NCI-H2171 treated with DMSO at 0.1 percent for 48 hours (cell line): ENCODE measurements at regions not wholly inside any gene's neighbourhood (a gene's known extent, or its start where the extent isn't known, plus 50 kb on each side); places are given as distances from the start of the nearest gene placed in this dataset.
"Not testable (repeated sequence)": the region's sequence is repeated elsewhere in the genome, so short reads cannot be mapped to it uniquely, and the experiment has no call there.

ENCODE experiments used
- DNase-seq: peaks from one replicate; lab custom pipeline; 2025; lab: John Stamatoyannopoulos, UW

DNA sequence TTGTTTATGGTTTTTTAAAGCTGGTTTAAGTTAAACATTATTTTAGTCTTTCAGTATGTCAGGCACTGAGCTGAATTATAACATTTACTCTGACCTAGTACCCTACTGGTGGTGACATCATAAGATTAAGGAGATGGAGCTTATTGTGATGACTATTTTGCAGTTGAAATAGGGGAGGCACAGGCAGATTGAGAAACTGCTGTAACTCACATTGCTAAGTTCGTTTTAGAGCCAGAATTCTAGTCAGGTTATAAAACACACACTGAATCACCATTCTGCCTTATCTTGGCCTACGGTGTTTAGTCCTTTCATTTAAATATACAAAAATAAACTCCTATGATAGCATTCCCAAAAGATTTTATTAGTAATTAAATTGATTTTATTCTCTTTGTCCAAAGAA is 584.1 kb downstream of the TFAP2A start:
- no peak for DNase-seq

DNA sequence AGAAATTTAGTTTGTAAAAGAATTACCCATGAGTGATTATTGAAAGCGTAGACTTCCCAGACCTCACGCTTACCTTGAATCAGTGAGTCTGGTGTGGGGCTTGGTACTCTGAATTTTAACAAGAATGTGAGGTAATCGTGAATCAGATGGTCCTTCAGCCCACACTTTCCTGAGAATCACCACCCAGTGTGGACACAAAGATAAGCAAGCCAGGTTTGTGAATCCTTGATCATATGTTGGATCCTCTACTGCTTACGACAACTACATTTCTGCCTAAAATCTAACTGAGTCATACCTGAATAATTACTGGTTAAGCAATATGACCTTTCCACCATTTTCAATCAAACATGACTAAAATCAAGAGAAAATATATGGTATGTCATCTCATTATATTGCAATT is 589.3 kb downstream of the TFAP2A start:
- DNase-seq, result no peak

DNA sequence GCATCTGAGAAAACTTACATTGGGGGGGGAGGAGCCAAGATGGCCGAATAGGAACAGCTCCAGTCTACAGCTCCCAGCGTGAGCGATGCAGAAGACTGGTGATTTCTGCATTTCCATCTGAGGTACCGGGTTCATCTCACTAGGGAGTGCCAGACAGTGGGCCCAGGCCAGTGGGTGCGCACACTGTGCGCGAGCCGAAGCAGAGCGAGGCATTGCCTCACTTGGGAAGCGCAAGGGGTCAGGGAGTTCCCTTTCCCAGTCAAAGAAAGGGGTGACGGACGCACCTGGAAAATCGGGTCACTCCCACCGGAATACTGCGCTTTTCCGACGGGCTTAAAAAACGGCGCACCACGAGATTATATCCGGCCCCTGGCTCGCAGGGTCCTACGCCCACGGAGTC is 604.1 kb downstream of the TFAP2A start:
- not testable (repeated sequence) for DNase-seq

DNA sequence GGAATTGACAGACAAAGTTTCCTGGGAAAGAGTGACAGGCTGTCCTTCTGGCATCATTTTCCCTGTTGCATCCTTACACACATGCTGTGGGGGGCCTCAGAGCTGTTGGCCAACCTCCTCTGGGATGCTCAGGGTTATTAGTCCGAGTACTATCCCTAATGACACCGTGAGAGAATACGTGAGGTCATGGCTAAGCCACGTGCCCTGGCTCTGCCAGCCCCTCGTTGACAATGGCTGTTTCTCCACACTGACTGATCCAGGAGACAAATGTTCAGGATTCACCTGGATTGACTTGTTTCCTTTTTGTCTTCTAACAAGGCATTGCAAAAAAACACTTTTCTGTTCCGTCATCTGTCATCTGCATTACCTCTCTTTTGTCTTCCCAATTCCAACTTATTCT is 604.6 kb downstream of the TFAP2A start:
- no peak for DNase-seq

DNA sequence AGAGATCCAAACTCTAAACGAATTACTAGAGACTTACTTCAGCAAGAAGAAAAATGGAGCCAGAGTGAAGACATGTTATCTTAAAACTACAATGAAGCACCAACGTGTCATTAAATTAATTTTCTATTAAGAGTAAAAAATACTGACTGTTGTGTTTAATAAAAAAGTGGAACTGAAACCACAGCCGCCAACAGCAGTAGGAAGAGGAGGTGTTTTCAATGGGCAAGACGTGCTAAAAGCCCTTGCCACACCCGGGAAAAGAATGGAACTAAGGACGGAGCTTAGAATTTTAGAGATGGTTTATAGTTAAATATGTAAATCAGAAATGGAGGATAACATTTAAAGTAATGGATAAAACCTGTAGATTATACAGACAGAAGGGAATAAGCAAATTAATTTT is 608.7 kb downstream of the TFAP2A start:
- DNase-seq, result no peak

DNA sequence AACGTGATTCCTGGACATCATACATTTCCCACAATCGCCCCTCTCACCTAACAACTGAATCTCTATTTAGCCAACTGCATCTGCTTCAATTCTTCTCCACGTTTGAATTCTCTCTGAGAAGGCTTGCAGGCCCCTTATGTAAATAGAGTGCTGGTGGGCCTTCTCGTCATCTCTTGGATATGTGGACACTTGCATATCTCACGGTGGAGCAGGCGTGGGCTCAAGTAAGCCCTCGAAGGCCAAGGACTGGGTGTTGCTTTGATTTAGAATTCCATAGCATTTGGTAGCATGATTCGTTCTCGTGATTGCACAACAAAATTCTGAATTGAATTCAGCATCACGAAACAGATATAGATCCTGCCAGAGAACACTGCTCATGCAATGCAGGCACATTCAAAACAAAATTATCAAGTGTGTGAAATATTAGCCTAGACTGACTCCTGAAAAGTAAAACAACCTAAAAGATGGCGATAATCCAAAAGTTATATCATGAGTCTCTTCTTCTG is 613.6 kb downstream of the TFAP2A start:
- DNase-seq, result no peak

DNA sequence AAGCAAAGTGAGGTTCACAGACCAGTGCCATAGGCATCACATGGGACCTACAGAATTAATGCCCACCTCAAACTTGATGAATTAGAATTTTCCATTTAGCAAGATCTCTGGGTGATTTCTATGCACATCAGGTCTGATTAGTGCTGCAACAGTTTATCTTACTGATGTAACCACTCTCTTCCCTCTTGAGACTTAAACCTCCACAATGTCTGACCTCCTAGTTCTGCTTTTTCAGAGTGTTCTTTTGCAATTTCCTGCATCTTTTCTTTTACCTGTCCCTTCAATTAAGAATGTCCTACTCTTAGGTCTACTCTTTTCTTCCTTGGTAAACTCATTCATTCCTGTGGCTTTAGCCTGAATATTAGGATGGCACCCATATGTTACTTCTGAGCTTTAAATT is 615.3 kb downstream of the TFAP2A start:
- no peak for DNase-seq

DNA sequence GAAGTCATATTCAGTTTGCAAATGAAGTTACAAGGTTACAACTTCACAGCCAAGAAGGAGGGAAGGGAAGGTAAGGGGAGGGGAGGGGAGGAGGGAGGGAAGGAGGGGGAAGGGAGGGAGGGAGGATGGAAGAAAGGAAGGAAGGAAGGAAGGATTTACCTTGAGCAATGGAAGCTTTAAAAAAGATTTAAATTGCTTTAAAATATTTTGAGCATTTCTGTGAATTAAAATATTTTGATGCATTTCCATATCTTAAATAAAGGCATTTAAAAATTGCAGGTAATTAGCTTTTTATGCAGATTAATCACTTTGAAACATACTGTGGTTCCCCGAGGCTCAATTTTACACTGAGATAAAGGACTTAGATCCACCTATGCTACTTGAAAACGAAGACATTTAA is 618.0 kb downstream of the TFAP2A start:
- no peak for DNase-seq

DNA sequence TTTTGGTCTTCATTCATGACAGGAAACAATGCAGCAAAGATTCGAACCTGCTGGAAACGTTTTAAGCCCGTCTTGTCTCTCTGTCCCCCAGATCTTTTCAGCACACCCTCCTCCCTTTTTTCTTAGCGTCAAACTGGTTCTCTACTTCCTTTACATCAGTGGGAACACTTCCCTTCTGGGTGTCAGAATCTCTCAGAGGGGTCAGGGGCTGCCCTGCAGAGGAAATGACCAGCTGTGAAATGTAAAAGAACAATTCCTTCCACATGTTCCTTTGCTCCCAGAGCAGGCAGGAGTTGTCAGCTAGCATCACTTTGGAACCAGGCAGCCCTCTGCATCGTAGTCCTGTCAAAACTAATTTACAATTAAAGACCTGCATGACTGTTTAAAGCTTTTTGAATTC is 619.0 kb downstream of the TFAP2A start:
- DNase-seq, result no peak

DNA sequence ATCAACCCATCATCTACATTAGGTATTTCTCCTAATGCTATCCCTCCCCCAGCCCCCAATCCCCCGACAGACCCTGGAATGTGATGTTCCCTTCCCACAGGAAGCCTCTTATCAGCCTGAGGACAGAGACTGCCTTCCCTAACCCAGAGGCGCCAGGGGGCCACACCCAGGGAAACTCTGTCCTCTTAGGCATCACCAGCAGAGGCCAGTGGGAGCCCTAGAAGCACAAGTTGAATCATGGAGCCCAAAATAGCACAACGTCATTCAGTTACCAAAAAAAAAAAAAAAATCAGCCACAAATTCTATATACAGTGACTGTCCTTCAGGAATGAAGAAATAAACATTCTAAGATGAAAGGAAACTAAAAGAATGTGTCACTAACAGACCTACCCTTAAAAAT is 625.7 kb downstream of the TFAP2A start:
- DNase-seq, result no peak

DNA sequence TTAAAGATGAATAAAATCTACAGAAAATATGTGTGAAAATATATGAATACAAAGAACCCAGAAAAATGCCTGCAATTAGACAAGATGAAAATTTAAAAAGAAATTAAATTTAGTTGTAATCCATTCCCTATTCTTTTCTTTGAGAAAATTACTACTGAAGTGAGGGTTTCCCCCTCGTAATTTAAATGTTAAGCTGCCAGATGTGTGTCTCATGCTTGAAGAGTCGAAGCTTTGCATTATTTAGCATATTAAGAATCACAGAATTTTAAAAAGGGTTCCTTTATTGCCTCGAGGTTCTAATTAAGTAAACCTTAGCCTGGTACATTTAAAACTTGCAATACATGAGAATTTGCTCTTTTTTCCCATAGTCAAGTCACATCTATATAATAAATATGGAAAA is 630.1 kb downstream of the TFAP2A start:
- DNase-seq, result no peak

DNA sequence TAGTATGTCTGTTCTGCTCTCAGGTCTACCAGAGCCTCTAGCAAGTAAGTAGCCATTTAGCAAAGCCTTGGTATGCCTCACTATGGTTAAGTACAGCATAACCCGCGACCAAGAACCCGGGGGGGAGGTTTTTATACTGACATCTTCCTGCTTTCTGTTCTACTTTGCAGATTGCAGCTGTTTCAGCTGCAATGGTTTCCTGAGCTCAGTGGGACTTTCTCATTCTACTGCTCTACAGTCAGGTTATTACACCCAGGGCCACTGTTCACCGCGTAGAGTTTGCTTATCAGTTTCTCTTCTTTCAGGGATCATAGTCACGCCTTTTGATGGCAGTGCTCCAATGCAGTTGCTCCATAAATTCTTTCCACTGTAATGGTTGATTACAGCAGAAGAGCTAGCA is 631.3 kb downstream of the TFAP2A start:
- DNase-seq, result no peak

DNA sequence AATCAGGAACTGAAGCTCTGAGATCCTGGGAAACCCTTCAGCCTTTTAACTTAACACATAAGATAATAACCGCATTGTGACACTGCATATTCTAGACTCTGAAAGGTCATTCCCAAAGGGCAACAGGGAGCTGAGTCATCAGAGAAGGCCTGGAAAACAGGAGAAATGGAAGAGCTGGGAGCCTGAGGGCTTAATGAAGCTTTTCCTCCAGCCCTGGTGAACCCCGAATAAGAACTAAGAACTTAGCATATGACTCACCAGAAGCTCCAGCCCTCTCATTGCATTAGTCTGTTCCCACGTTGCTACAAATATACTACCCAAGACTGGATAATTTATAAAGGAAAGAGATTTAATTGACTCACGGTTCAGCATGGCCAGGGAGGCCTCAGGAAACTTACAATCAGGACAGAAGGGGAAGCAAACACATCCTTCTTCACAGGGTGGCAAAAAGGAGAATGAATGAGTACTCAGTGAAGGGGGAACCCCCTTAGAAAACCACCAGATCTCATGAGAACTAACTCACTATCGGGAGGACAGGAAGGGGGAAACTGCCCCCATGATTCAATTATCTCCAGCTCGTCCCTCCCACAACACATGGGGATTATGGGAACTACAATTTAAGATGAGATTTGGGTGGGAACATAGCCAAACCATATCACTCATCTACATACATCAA is 648.5 kb downstream of the TFAP2A start:
- no peak for DNase-seq

DNA sequence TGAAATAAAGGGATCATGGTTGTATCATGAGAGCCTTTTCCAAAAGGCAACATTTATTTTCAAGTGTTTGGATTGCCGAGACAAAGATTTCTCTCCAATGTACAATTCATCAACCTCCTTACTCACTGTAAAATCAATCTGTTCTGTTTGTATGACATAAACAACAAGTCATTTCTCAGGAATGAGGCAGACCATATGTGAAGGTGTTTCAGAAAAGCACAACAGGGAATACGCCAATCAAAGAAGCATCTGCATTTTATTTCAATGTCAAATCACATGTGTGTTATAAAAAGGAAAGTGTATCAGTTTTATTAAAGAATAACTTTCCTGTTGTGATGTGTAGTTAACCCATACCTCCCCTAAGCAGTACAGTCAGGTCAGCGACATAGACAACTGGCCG is 653.7 kb downstream of the TFAP2A start:
- no peak for DNase-seq

DNA sequence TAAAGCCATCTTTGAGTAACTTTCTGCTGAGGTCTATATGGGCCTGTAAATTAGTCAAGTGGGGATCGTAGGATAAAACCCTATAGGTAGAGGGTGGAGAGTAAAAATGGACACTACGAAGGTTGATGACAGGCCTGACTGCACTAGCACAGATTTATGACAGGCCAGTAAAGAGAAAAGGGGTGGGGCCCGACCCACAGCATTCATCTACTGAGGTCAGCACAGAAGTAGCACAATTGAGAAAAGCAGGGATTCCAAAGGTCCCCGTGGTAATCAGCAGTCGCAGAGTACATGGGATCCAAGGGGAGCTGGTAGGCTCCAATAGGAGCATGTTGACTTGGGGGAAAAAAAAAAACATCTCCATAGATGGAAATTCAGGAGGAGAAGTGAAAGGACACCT is 660.4 kb downstream of the TFAP2A start:
- no peak for DNase-seq

DNA sequence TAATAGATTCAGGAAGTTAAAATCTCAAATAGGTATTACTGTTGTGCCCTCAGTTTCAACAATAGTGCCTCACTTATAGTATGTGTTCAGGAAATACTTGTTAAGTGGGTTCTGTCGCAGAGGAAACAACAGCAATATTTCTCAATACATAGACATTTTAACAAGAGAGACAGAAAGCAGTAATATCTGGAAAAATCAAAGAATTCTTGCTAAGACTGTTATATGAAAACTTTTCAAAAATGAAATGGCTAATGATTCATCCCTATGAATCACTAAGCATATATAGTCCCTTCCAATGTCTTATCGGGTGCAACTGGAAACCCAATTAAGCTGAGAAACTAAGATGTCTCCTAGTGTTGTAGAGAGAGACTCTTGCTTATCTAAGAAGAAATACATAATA is 668.9 kb downstream of the TFAP2A start:
- DNase-seq, result no peak

DNA sequence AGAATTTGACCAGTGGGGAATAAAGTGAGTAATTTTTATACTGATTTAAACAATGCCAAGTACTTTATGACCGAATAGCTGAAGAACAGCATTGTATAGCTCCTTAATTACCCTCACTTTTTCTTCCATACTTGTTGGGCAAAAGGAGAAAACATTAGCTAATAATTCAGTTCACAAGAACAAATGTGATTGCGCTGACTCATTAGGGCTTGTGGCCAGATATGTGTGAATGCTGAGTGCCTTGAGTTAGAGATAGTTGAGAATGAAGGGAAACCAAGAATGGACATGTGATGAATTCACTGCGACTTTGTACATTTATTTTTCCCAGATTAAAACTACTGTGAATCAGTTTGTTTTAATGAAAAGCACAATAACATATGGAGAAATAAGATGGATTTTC is 669.4 kb downstream of the TFAP2A start:
- no peak for DNase-seq

DNA sequence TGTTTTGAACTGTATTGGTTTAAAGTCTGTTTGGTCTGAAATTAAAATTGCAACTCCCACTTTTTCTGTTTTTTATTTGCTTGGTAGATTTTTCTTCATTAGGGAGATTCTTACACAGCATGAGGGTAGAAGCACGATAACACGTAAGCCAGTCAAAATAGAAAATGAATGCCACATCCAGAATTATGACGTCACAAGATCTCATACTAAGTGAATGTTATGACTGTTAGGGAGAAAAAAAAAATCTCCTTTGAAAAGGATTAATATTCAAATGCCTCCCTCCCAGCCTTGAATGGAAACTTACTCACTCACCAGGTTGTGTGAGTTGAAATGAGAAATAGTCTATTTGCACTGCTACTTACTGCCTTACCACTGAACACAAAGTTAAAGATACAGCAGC is 670.8 kb downstream of the TFAP2A start:
- DNase-seq, result no peak

DNA sequence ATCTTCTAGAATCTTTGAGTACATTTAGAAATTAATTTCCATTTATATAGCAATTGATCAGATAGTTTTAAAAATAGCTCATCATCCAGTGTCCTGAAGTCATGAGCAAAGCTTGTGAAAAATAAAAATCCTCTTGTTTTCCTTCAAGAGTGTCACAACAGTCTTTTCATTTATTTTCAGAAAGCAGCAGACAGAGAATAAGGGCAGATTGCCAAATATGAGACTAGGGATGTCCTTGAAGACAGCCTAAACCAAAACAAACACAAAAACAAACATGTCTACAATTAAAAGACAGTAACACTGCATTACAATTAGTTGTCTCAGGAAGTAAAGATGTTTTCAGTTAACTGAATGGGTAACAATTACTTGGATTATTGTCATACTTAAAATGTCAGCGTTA is 682.8 kb downstream of the TFAP2A start:
- DNase-seq, result no peak

DNA sequence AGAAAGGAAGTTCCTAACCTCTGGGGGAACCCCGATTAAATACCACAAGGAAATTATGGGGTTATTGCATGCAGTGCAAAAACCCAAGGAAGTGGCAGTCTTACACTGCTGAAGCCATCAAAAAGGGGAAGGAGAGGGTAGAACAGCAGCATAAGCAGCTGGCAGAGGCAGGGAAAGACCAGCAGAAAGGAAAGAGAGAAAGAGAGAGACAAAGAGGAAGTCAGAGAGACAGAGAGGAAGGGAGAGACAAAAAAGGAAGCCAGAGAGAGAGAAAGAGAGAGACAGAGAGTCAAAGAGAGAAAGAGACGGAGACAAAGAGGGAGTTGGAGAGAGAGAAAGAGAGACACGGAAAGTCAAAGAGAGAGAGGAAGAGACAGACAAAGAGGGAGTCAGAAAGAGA is 689.1 kb downstream of the TFAP2A start:
- not testable (repeated sequence) for DNase-seq

DNA sequence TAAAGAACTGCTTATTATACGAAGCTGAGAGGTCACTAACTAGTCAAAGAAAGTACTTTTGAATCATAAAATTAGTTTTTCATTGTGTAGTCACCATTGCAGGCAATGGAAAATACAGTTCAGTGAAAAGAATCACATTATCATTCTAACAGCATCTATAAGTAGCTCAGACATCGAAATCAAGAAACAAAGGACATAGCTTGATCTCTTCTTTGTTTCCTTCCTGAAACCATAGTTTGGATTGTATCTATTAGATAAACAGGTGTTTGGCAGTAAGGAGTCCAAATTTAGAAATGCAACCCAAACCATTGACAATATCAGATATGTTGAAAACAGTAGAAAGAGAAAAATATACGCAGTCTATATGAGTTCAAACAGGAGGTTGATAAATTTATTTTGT is 697.3 kb downstream of the TFAP2A start:
- DNase-seq, result no peak

DNA sequence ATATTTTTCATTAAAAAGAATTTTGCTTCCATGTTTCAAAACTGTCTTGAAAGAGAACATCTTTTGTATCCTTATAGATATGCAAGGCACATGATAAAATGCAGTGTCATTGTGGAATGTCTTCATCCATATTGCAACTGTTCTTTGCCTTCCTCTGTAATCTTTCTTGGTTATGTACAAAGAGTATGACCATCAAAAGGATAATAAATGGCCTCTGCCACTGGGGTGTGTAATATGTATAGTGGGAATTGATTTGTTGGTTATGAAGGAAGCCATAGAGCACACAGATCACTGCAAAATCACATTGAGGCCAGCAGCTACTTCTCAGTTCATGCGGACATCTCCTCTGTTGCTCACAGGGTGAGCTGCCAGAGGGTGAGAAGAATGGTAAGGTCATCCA is 703.5 kb downstream of the TFAP2A start:
- no peak for DNase-seq

DNA sequence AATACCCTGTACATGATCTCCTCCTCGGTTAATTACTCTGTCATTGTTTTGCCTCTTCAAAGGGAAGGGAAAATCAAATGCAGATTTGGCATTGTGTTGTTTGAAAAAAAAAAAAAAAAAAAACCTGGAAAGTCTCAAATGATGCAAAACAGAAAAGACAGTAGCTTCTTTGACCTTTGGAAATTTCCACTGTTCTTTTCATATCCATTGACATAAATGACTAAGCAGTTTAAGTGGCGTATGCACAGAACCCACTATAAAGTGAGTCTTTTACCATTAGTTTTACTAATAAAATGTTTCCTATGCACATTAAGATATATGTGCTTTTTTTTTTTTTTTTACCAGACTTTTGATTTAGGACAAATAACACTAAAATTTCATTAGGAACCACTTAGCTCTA is 704.3 kb downstream of the TFAP2A start:
- no peak for DNase-seq

DNA sequence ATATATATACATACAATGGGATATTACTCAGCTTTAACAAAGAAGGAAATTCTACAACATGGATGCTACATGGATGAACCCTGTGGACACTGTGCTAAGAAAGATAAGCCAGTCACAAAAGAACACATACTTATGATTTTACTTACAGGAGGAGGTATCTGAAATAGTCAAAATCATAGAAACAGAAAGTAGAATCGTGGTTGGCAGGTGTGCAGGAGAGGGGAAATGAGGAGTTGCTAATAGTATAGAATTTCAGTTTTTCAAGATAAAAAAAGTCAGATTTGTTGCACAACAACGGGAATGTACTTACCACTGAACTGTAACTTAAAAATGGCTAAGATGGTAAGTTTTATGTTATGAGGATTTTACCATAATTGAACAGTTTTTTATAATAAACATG is 706.3 kb downstream of the TFAP2A start:
- no peak for DNase-seq

DNA sequence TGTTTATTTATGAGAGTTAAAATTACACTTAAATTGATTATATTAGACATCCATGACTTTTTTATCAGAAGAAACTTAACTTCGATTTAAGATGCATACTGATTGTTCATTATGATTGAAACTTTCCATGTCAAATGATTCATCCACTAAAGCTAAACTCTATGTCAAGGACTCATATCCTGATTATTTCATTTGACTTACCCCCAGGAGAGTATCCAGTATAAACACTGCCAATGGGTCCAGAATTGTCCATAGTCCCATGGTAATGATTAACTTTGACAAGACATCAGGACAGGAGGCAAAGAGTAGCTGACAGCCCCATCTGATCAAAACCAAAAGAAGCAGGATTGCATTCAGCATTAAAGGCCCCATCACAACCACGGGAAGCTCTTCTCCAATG is 709.9 kb downstream of the TFAP2A start:
- DNase-seq, result no peak
